ENCODE measurements at regions not wholly inside any gene's neighbourhood (a gene's known extent, or its start where the extent isn't known, plus 50 kb on each side); places are given as distances from the start of the nearest gene placed in this dataset.

GRCh38 chr21:35208810-35209517, 159.9 kb upstream of the RUNX1 start:
- in situ Hi-C loops (cut with HindIII; ENCODE audit: low sequenced_read_pairs), result no loop called here
- DNase-seq (ENCODE audit: low spot score), result no peak

- no peak for DNase-seq (ENCODE audit: low spot score)
- in situ Hi-C loops (cut with HindIII; ENCODE audit: low sequenced_read_pairs), result no loop called here
Observed at GRCh38 chr21:35208104-35208503, 159.0 kb upstream of the RUNX1 start.

- DNase-seq (ENCODE audit: low spot score), result no peak
- in situ Hi-C loops (cut with HindIII; ENCODE audit: low sequenced_read_pairs), result no loop called here
Observed at GRCh38 chr21:35207322-35207721, 158.2 kb upstream of the RUNX1 start.

- in situ Hi-C loops (cut with HindIII; ENCODE audit: low sequenced_read_pairs), result no loop called here
- no peak for DNase-seq (ENCODE audit: low spot score)
Observed at GRCh38 chr21:35206141-35207125, 157.3 kb upstream of the RUNX1 start.

GRCh38 chr21:35204850-35205541, 155.9 kb upstream of the RUNX1 start:
- in situ Hi-C loops (cut with HindIII; ENCODE audit: low sequenced_read_pairs), result no loop called here
- DNase-seq (ENCODE audit: low spot score), result no peak

- DNase-seq (ENCODE audit: low spot score), result no peak
- in situ Hi-C loops (cut with HindIII; ENCODE audit: low sequenced_read_pairs), result no loop called here
Observed at GRCh38 chr21:35204125-35204524, 155.0 kb upstream of the RUNX1 start.

- DNase-seq (ENCODE audit: low spot score), result no peak
- in situ Hi-C loops (cut with HindIII; ENCODE audit: low sequenced_read_pairs), result no loop called here
Observed at GRCh38 chr21:35203093-35203977, 154.2 kb upstream of the RUNX1 start.

GRCh38 chr21:35202431-35202830, 153.3 kb upstream of the RUNX1 start:
- in situ Hi-C loops (cut with HindIII; ENCODE audit: low sequenced_read_pairs), result no loop called here
- DNase-seq (ENCODE audit: low spot score), result no peak

GRCh38 chr21:35201799-35202198, 152.7 kb upstream of the RUNX1 start:
- no peak for DNase-seq (ENCODE audit: low spot score)
- in situ Hi-C loops (cut with HindIII; ENCODE audit: low sequenced_read_pairs), result no loop called here

GRCh38 chr21:35201288-35201687, 152.2 kb upstream of the RUNX1 start:
- in situ Hi-C loops (cut with HindIII; ENCODE audit: low sequenced_read_pairs), result no loop called here
- no peak for DNase-seq (ENCODE audit: low spot score)

GRCh38 chr21:35199733-35200015, 150.6 kb upstream of the RUNX1 start:
- no peak for DNase-seq (ENCODE audit: low spot score)
- in situ Hi-C loops (cut with HindIII; ENCODE audit: low sequenced_read_pairs), result no loop called here

- no peak for DNase-seq (ENCODE audit: low spot score)
- in situ Hi-C loops (cut with HindIII; ENCODE audit: low sequenced_read_pairs), result no loop called here
Observed at GRCh38 chr21:35198982-35199732, 150.1 kb upstream of the RUNX1 start.

GRCh38 chr21:35198565-35198964, 149.5 kb upstream of the RUNX1 start:
- DNase-seq (ENCODE audit: low spot score), result no peak
- in situ Hi-C loops (cut with HindIII; ENCODE audit: low sequenced_read_pairs), result no loop called here

- in situ Hi-C loops (cut with HindIII; ENCODE audit: low sequenced_read_pairs), result no loop called here
- no peak for DNase-seq (ENCODE audit: low spot score)
Observed at GRCh38 chr21:35197992-35198431, 148.9 kb upstream of the RUNX1 start.

- in situ Hi-C loops (cut with HindIII; ENCODE audit: low sequenced_read_pairs), result no loop called here
- no peak for DNase-seq (ENCODE audit: low spot score)
Observed at GRCh38 chr21:35197191-35197590, 148.1 kb upstream of the RUNX1 start.

GRCh38 chr21:35196128-35196527, 147.0 kb upstream of the RUNX1 start:
- in situ Hi-C loops (cut with HindIII; ENCODE audit: low sequenced_read_pairs), result no loop called here

GRCh38 chr21:35195232-35195631, 146.1 kb upstream of the RUNX1 start:
- DNase-seq (ENCODE audit: low spot score), result no peak
- in situ Hi-C loops (cut with HindIII; ENCODE audit: low sequenced_read_pairs), result no loop called here

More at GRCh38 chr21:35196128-35196527, 147.0 kb upstream of the RUNX1 start:
- no peak for DNase-seq (ENCODE audit: low spot score)

- no peak for DNase-seq (ENCODE audit: low spot score)
- in situ Hi-C loops (cut with HindIII; ENCODE audit: low sequenced_read_pairs), result no loop called here
Observed at GRCh38 chr21:35191754-35192153, 142.7 kb upstream of the RUNX1 start.

Measured in G401 (cell line).